ENCODE measurements at regions not wholly inside any gene's neighbourhood (a gene's known extent, or its start where the extent isn't known, plus 50 kb on each side); places are given as distances from the start of the nearest gene placed in this dataset.

DNA sequence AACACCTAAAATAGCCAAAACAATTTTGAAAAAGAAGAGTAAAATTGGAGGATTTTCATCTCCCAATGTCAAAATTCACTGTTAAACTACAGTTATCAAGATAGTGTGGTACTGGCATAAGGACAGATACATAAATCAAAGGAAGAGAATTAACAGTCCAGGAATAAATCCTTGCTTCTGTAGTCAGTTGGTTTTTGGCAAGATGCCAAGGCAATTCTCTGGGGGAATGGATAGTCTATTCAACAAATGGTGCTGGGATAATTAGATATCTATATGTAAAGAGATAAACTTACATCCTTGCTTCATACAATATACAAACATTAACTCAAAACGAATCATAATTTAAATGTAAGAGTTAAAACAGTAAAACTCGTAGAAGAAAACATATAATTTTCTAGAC, 57.9 kb upstream of the SELENOK start:
- no peak for DNase-seq (ENCODE audit: low spot score)

DNA sequence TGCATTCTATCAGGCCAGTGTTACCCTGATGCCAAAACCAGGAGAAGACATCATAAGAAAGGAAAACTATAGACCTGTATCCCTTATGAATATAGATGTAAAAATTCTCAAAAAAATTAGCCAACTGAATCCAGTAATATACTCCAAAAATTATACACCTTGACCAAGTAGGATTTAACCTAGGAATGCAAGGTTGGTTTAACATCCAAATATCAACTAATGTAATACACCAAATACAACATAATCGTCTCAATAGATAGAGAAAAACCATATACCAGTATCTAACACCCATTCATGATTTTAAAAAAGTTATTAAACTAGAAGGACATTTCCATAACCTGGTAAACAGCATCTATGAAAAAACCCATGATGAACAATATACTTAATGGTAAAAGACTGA, 56.5 kb upstream of the SELENOK start:
- DNase-seq (ENCODE audit: low spot score), result no peak

DNA sequence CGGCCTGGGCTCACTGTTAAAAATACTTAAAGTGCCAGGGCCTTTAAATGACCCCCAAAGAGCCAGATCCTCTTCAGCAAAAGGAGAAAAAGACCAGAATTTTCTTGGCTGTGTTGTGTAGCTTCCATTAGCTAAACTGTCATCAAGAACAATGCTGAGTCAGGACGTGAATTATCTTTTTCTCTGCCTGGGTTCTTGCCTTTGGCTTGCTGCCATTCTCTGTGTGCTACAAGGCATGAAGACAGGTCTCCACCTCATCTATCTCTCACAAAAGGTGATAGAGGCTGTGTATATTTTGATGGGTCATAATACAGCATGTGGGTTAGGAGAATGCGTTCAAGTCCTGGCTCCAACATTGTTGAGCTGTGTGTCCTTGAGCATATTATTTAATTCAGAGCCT, 52.4 kb upstream of the SELENOK start:
- no peak for DNase-seq (ENCODE audit: low spot score)

DNA sequence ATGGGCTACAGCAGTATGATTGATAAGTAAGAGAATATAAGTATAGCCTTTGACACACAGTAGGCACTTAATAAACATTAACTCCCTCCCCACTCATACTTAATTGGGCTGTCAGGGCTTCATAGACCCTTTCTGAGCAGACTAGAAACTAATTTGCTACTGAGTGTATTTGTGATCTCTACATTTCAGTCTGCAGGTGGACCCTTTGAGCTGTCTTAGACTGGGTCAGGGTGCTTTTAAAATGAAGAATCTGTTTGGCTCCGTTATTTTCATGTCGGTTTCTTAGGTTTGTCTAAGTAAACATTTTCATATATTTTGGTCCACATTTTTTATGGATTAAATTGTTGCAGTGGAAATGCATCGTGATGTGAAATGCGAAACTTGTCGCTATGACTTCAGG, 50.3 kb upstream of the SELENOK start:
- DNase-seq (ENCODE audit: low spot score), result no peak
